GM12878 (cell line): ENCODE measurements at regions not wholly inside any gene's neighbourhood (a gene's known extent, or its start where the extent isn't known, plus 50 kb on each side); places are given as distances from the start of the nearest gene placed in this dataset.

Source experiments
- ATAC-seq: fragments of 200-7000 bp; cut with Tn5 transposase; 3 replicates; pipeline ENCODE4 v1.9.1; 2020; ENCODE audit warnings: mild to moderate bottlenecking, moderate library complexity
- BruUV-seq: library from RNA; stranded (reverse); fragments of 400-500 nt; replicated peaks from 2 replicates; lab custom pipeline; 2021; lab: Mats Ljungman, UMichigan
- CTCF ChIA-PET: fragments of 300-600 bp; sonication (Branson Sonifier 250); formaldehyde crosslinking; extraction: SDS; loops from one replicate; lab custom pipeline; 2021; ENCODE audit warnings: inconsistent platforms; lab: Yijun Ruan, JAX
- POLR2A ChIA-PET: fragments of 350-600 bp; formaldehyde crosslinking; extraction: SDS; loops from one replicate; lab custom pipeline; 2021; ENCODE audit warnings: inconsistent platforms; lab: Charles Lee
- RAD21 ChIA-PET: fragments of 300-600 bp; sonication (Branson Sonifier 250); formaldehyde crosslinking; loops from one replicate; lab custom pipeline; 2023; ENCODE audit warnings: antibody characterized with exemption; ENCODE audit not compliant: unreplicated experiment; lab: Charles Lee
- SMC1A ChIA-PET: fragments of 300-600 bp; sonication (Branson Sonifier 250); formaldehyde crosslinking; loops from one replicate; lab custom pipeline; 2023; ENCODE audit not compliant: unreplicated experiment, uncharacterized antibody; lab: Charles Lee
- DNase-seq: peaks from one replicate; pipeline ENCODE4 v3.0.0-alpha.2; 2011; ENCODE audit warnings: low read depth, low spot score
- FAIRE-seq: peaks from 3 replicates; lab custom pipeline; 2011; peaks lifted over from hg19 to GRCh38; lab: Jason Lieb, UNC
- H2AFZ ChIP-seq: 2 replicates; pipeline ENCODE4 v1.6.0; 2011; ENCODE audit warnings: low read depth, low read length, control low read depth; ENCODE audit not compliant: control insufficient read depth
- H3K27ac ChIP-seq: 2 replicates; pipeline ENCODE4 v1.5.1; 2011; ENCODE audit warnings: control low read depth; ENCODE audit not compliant: control insufficient read depth, insufficient read depth
- H3K27me3 ChIP-seq, 2 experiments: replicated peaks in 1 of 2; 2 replicates each; pipeline versions ENCODE4 v1.6.0 to v1.6.1; 2011; ENCODE audit warnings: low read length in 1 of 2; ENCODE audit not compliant: control insufficient read depth in 2 of 2, insufficient read depth in 2 of 2
- H3K36me3 ChIP-seq, 2 experiments: 2 replicates each; pipeline ENCODE4 v1.5.1; 2011; ENCODE audit warnings: low read length in 1 of 2; ENCODE audit not compliant: control insufficient read depth in 2 of 2, insufficient read depth in 2 of 2
- H3K4me1 ChIP-seq: 2 replicates; pipeline ENCODE4 v1.6.1; 2011; ENCODE audit warnings: mild to moderate bottlenecking, low read length, moderate library complexity, mixed read lengths; ENCODE audit not compliant: control insufficient read depth, insufficient read depth
- H3K4me2 ChIP-seq: 2 replicates; pipeline ENCODE4 v1.6.0; 2011; ENCODE audit warnings: control low read depth; ENCODE audit not compliant: control insufficient read depth, insufficient read depth
- H3K4me3 ChIP-seq: fragments of 200-600 bp; sonication (generic); 2 replicates; pipeline ENCODE4 v1.5.1; 2016
- H3K79me2 ChIP-seq: 2 replicates; pipeline ENCODE4 v1.6.0; 2011; ENCODE audit warnings: low read length; ENCODE audit not compliant: control insufficient read depth, insufficient read depth
- H3K9ac ChIP-seq: 2 replicates; pipeline ENCODE4 v1.8.0; 2011; ENCODE audit warnings: low read length, control low read depth, mixed read lengths; ENCODE audit not compliant: control insufficient read depth, insufficient read depth
- H3K9me3 ChIP-seq: replicated peaks from 3 replicates; pipeline ENCODE4 v1.5.1; 2011; ENCODE audit warnings: mild to moderate bottlenecking, low read length; ENCODE audit not compliant: control insufficient read depth, insufficient read depth
- H4K20me1 ChIP-seq: 2 replicates; pipeline ENCODE4 v1.6.0; 2011; ENCODE audit not compliant: control insufficient read depth, insufficient read depth
- CBX5 ChIP-seq: sonication (generic); IDR thresholded peaks from 2 replicates; pipeline ENCODE4 v1.6.1; 2016; ENCODE audit warnings: low read depth, moderate library complexity, mild to moderate bottlenecking, inconsistent platforms
- WRNIP1 ChIP-seq: IDR thresholded peaks from 2 replicates; pipeline ENCODE4 v1.6.1; 2011; ENCODE audit warnings: low read depth, low read length, improper control_type of control experiment, borderline replicate concordance
- WGBS: methylation state at CpG from one replicate; pipeline ENCODE4 v1.1.6; 2016; ENCODE audit warnings: low lambda C conversion rate; ENCODE audit not compliant: insufficient replicate concordance, insufficient coverage; ENCODE audit errors: missing lambda C conversion rate; 5-methylcytosine and 5-hydroxymethylcytosine counted together
- in situ Hi-C: fragments of 300-500 bp; cut with MboI; formaldehyde crosslinking; loops from 9 replicates; pipeline ENCODE4 v1.14.3; 2018; ENCODE audit warnings: mixed read lengths
- intact Hi-C: fragments of 100-400 bp; cut with micrococcal nuclease; formaldehyde crosslinking; loops from one replicate; pipeline ENCODE4 v1.14.2; 2022; ENCODE audit not compliant: unreplicated experiment
- TF ChIP-seq, protein P1 (sequence below): IDR thresholded peaks from 2 replicates; pipeline ENCODE4 v1.6.1; 2012; ENCODE audit warnings: improper control_type of control experiment, low read depth, low read length; ENCODE audit not compliant: insufficient replicate concordance
- TF ChIP-seq, protein P2 (sequence below): fragments of 450-650 bp; IDR thresholded peaks from 2 replicates; pipeline ENCODE4 v1.6.1; 2016; ENCODE audit warnings: mild to moderate bottlenecking
- TF ChIP-seq, protein P3 (sequence below): IDR thresholded peaks from 2 replicates; pipeline ENCODE4 v1.6.1; 2012; ENCODE audit warnings: low read depth, low read length, improper control_type of control experiment

GRCh38 chr4:156419080-156419685, 465.5 kb upstream of the CTSO start:
- ChIA-PET POLR2A (no interaction called here), SMC1A (no interaction called here), CTCF (no interaction called here), RAD21 (no interaction called here)
- Histone ChIP-seq H3K36me3 (no peaks in the 10 kb centered on the region), H3K79me2 (no peaks in the 10 kb centered on the region), H2AFZ (no peak overlapping the region), H3K4me1 (no peaks in the 10 kb centered on the region), H3K9me3 (no peaks in the 10 kb centered on the region), H3K27ac (no peak overlapping the region), H3K4me3 (no peak overlapping the region), H3K4me2 (no peak overlapping the region), H3K9ac (no peak overlapping the region), H3K27me3 (no peaks in the 10 kb centered on the region), H4K20me1 (no peaks in the 10 kb centered on the region)
- DNase-seq, result no peak
- no peak for FAIRE-seq
- TF ChIP-seq, protein P1, sequence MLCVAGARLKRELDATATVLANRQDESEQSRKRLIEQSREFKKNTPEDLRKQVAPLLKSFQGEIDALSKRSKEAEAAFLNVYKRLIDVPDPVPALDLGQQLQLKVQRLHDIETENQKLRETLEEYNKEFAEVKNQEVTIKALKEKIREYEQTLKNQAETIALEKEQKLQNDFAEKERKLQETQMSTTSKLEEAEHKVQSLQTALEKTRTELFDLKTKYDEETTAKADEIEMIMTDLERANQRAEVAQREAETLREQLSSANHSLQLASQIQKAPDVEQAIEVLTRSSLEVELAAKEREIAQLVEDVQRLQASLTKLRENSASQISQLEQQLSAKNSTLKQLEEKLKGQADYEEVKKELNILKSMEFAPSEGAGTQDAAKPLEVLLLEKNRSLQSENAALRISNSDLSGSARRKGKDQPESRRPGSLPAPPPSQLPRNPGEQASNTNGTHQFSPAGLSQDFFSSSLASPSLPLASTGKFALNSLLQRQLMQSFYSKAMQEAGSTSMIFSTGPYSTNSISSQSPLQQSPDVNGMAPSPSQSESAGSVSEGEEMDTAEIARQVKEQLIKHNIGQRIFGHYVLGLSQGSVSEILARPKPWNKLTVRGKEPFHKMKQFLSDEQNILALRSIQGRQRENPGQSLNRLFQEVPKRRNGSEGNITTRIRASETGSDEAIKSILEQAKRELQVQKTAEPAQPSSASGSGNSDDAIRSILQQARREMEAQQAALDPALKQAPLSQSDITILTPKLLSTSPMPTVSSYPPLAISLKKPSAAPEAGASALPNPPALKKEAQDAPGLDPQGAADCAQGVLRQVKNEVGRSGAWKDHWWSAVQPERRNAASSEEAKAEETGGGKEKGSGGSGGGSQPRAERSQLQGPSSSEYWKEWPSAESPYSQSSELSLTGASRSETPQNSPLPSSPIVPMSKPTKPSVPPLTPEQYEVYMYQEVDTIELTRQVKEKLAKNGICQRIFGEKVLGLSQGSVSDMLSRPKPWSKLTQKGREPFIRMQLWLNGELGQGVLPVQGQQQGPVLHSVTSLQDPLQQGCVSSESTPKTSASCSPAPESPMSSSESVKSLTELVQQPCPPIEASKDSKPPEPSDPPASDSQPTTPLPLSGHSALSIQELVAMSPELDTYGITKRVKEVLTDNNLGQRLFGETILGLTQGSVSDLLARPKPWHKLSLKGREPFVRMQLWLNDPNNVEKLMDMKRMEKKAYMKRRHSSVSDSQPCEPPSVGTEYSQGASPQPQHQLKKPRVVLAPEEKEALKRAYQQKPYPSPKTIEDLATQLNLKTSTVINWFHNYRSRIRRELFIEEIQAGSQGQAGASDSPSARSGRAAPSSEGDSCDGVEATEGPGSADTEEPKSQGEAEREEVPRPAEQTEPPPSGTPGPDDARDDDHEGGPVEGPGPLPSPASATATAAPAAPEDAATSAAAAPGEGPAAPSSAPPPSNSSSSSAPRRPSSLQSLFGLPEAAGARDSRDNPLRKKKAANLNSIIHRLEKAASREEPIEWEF, result no peak
- TF ChIP-seq, protein P2, sequence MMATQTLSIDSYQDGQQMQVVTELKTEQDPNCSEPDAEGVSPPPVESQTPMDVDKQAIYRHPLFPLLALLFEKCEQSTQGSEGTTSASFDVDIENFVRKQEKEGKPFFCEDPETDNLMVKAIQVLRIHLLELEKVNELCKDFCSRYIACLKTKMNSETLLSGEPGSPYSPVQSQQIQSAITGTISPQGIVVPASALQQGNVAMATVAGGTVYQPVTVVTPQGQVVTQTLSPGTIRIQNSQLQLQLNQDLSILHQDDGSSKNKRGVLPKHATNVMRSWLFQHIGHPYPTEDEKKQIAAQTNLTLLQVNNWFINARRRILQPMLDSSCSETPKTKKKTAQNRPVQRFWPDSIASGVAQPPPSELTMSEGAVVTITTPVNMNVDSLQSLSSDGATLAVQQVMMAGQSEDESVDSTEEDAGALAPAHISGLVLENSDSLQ, result no peak
- TF ChIP-seq CBX5 (no peak), WRNIP1 (no peak)
- TF ChIP-seq, protein P3, sequence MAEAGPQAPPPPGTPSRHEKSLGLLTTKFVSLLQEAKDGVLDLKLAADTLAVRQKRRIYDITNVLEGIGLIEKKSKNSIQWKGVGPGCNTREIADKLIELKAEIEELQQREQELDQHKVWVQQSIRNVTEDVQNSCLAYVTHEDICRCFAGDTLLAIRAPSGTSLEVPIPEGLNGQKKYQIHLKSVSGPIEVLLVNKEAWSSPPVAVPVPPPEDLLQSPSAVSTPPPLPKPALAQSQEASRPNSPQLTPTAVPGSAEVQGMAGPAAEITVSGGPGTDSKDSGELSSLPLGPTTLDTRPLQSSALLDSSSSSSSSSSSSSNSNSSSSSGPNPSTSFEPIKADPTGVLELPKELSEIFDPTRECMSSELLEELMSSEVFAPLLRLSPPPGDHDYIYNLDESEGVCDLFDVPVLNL, result no peak
- intact Hi-C loops (no loop called here), in situ Hi-C loops (no loop called here)
- ATAC-seq, result no peak
- 5% methylated on average over 2 of the region's 2 CpGs for WGBS
- no TSS peak for BruUV-seq
